ENCODE measurements at regions not wholly inside any gene's neighbourhood (a gene's known extent, or its start where the extent isn't known, plus 50 kb on each side); places are given as distances from the start of the nearest gene placed in this dataset.
A peak's percentile ranks its signal among the peaks of the same experiment; 100 is the strongest.

GRCh38 chr12:65707051-65707450 lies 117.2 kb upstream of the HMGA2 start:
- TF ChIP-seq, protein P1, sequence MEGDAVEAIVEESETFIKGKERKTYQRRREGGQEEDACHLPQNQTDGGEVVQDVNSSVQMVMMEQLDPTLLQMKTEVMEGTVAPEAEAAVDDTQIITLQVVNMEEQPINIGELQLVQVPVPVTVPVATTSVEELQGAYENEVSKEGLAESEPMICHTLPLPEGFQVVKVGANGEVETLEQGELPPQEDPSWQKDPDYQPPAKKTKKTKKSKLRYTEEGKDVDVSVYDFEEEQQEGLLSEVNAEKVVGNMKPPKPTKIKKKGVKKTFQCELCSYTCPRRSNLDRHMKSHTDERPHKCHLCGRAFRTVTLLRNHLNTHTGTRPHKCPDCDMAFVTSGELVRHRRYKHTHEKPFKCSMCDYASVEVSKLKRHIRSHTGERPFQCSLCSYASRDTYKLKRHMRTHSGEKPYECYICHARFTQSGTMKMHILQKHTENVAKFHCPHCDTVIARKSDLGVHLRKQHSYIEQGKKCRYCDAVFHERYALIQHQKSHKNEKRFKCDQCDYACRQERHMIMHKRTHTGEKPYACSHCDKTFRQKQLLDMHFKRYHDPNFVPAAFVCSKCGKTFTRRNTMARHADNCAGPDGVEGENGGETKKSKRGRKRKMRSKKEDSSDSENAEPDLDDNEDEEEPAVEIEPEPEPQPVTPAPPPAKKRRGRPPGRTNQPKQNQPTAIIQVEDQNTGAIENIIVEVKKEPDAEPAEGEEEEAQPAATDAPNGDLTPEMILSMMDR (IDR thresholded peaks at IDR 0.05) = no peak
- TF ChIP-seq POLR2A (IDR thresholded peaks at IDR 0.05; ENCODE audit: low read depth) (no peak), EP300 (IDR thresholded peaks at IDR 0.05) (no peak), POLR2AphosphoS5 (IDR thresholded peaks at IDR 0.05) (no peak)
- Histone ChIP-seq H3K36me3 (no peaks in the 10 kb centered on the region), H3K27ac (replicated peaks in 1 of 4) (no peak overlapping the region), H3K4me1 (no peaks in the 10 kb centered on the region), H3K9me3 (peaks cover 0 to 23% (median 22%) of the 10 kb centered on the region in 4 donors), H3K4me3 (no peak overlapping the region), H3K27me3 (peaks cover 0 to 3% (median 0%) of the 10 kb centered on the region in 4 donors)
- peak; percentile 64 for DNase-seq (ENCODE audit: extremely low spot score)
- intact Hi-C loops (cut with DNase I) = no loop called here

DNA sequence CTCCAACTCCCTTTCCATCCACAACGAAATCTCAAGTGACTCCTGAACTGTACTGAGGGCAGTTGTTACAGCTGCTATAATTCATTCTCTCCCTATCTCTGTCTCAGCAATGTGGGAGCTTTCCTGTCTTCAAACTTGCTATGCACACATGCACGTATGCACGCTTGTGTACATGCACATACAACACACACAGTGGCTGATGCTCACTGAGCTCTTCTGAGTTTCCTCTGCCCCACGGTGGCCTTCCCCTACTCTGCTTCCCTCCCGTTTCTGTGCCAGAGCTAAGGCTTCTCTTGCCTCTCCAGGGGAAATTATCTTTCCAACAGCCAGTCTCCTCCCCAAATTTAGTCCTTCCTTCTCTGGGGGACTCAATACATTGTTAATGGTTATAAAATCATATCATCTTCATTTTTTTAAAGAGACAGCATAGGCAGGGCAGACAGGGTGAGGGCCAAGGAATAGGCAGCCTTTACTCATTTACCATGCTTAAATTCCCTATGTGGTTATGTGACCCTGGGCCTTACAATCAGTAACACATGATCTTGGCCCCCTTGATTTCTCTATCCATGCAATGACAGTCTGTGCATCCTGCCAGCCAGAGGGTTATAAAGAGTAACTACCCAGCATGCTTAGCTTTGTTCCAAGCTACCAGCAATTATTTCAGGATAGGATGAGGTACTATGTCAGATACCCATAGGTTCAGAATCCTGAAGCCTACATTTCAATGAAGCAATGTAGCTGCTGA lies 111.9 kb upstream of the HMGA2 start:
- H3K36me3 ChIP-seq = no peaks in the 10 kb centered on the region
- H3K4me1 ChIP-seq = no peaks in the 10 kb centered on the region
- no peaks in the 10 kb centered on the region for H3K9me3 ChIP-seq
- H3K4me3 ChIP-seq = no peak overlapping the region
- TF ChIP-seq, protein P1 (IDR thresholded peaks at IDR 0.05) = no peak
- TF ChIP-seq EP300 (IDR thresholded peaks at IDR 0.05) (no peak), POLR2AphosphoS5 (IDR thresholded peaks at IDR 0.05) (no peak), POLR2A (IDR thresholded peaks at IDR 0.05; ENCODE audit: low read depth) (no peak)
- peaks cover 0 to 3% (median 0%) of the 10 kb centered on the region in 4 donors for H3K27me3 ChIP-seq
- 83% methylated on average over 5 of the region's 5 CpGs for WGBS
- intact Hi-C loops (cut with DNase I) = no loop called here
- no peak overlapping the region for H3K27ac ChIP-seq (replicated peaks in 1 of 4)
- peak; percentile 85 for DNase-seq (ENCODE audit: extremely low spot score)

- intact Hi-C loops (cut with DNase I) = no loop called here
- H3K4me3 ChIP-seq = no peak overlapping the region
- WGBS = 84% methylated on average over 5 of the region's 5 CpGs
- TF ChIP-seq POLR2A (IDR thresholded peaks at IDR 0.05; ENCODE audit: low read depth) (no peak), POLR2AphosphoS5 (IDR thresholded peaks at IDR 0.05) (no peak), EP300 (IDR thresholded peaks at IDR 0.05) (no peak)
- TF ChIP-seq, protein P1 (IDR thresholded peaks at IDR 0.05) = no peak
- DNase-seq (ENCODE audit: extremely low spot score) = no peak
- no peaks in the 10 kb centered on the region for H3K4me1 ChIP-seq
- no peak overlapping the region for H3K27ac ChIP-seq (replicated peaks in 1 of 4)
- no peaks in the 10 kb centered on the region for H3K36me3 ChIP-seq
- H3K27me3 ChIP-seq = peaks cover 0 to 6% (median 0%) of the 10 kb centered on the region in 4 donors
- H3K9me3 ChIP-seq = no peaks in the 10 kb centered on the region
These were observed 108.3 kb upstream of the HMGA2 start for GRCh38 chr12:65715961-65716360.

DNA sequence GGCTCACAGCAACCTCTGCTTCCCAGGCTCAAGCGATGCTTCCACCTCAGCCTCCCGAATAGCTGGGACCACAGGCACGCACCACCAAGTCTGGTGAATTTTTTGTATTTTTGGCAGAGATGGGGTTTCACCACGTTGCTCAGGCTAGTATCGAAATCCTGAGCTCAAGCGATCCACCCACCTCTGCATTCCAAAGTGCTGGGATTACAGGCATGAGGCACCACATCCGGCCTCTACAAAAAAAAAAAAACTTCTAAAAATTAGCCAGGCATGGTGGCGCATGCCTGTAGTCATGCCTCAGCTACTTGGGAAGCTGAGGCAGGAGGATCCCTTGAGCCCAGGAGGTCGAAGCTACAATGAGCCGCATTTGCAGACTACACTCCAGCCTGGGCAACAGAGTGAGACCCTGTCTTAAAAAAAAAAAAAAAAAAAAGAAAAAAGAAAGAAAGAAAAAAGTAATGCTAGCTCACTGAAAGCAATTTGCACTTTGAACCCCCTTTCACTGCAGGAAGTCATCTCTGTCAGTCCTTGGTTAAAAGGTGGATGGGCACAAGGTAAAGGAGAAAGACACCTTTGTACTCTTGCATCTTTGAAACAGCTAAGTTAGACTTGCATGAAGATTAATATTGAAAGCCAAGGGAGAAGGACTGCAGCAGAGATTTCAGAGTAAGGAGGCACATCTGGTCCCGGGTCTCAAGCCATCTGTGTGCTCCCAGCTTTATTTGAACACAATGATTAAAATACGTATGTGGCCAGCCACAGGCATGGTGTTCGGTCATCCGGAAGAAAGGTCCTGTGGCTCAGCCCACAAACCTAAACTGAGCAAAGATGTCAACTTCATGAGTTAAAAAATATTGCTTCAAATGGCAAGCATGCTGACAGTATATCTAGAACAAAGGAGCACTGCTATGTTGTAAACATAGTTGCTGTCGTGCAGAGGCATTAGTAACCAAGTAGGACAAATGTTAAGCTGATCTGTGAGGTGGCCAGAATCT lies 103.8 kb upstream of the HMGA2 start:
- H3K9me3 ChIP-seq = no peaks in the 10 kb centered on the region

More for the DNA sequence above, 103.8 kb upstream of the HMGA2 start:
- Histone ChIP-seq H3K27me3 (peaks cover 0 to 18% (median 0%) of the 10 kb centered on the region in 4 donors), H3K4me3 (no peak overlapping the region), H3K4me1 (no peaks in the 10 kb centered on the region), H3K27ac (replicated peaks in 1 of 4) (no peak overlapping the region), H3K36me3 (no peaks in the 10 kb centered on the region)
- DNase-seq (ENCODE audit: extremely low spot score) = no peak
- no peak for TF ChIP-seq EP300 (IDR thresholded peaks at IDR 0.05)
- intact Hi-C loops (cut with DNase I) = no loop called here
- WGBS = 84% methylated on average over 15 of the region's 15 CpGs
